ENCODE measurements at regions not wholly inside any gene's neighbourhood (a gene's known extent, or its start where the extent isn't known, plus 50 kb on each side); places are given as distances from the start of the nearest gene placed in this dataset.

DNA sequence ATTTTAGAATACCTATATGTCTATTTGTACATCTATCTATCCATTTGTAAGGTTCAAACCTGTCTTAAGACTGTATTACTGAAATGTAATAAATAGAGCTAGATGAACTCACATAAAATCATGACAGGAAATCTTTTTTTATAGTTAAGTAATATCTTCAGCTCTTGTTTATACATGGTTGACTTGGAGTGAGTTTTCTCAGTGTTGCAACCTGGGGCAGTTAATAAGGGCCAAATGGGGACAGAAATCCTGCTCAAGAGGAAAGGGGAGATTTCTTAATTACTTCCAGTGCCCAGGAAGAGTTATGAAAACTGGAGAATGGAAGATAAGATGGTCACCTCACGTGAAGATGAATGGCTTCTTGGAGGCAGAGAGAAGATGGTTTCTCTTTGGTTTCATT is 265.1 kb upstream of the FBXL7 start:
- TF ChIP-seq CTCF (IDR thresholded peaks at IDR 0.05) (no peak), POLR2A (IDR thresholded peaks at IDR 0.05) (no peak)
